NCI-H2171 (cell line): ENCODE measurements at regions not wholly inside any gene's neighbourhood (a gene's known extent, or its start where the extent isn't known, plus 50 kb on each side); places are given as distances from the start of the nearest gene placed in this dataset.
"Not testable (repeated sequence)": the region's sequence is repeated elsewhere in the genome, so short reads cannot be mapped to it uniquely, and the experiment has no call there.

Experiments used
- DNase-seq: peaks from one replicate; lab custom pipeline; 2025; lab: John Stamatoyannopoulos, UW

DNA sequence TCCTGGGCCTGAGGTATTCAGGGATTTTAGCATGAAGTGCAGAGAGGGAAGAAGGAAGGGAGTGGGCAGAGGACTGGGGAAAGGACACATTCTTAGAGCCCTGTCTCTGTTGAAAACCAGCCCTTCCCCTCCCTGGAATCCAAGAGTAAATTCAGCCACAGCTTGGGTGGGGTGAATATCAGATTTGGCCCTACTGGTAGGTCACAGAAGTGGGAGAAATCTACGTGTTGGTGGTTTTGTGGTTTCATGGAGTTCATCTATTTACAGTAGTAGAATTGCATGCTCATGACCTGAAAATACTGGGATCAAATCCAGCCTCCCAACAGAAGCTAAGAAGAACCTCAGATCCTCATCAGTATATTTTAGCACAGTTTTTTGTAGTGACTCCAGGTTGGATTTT, 404.4 kb downstream of the BMP2 start:
- no peak for DNase-seq

GRCh38 chr20:7174554-7174953, 407.1 kb downstream of the BMP2 start:
- DNase-seq: no peak

- not testable (repeated sequence) for DNase-seq
These were observed 408.3 kb downstream of the BMP2 start for GRCh38 chr20:7175827-7176226.

- no peak for DNase-seq
These were observed 410.5 kb downstream of the BMP2 start for GRCh38 chr20:7178004-7178403.

GRCh38 chr20:7180256-7181045, 413.0 kb downstream of the BMP2 start:
- DNase-seq: no peak

- DNase-seq: no peak
These were observed 421.7 kb downstream of the BMP2 start for GRCh38 chr20:7189231-7189630.

DNA sequence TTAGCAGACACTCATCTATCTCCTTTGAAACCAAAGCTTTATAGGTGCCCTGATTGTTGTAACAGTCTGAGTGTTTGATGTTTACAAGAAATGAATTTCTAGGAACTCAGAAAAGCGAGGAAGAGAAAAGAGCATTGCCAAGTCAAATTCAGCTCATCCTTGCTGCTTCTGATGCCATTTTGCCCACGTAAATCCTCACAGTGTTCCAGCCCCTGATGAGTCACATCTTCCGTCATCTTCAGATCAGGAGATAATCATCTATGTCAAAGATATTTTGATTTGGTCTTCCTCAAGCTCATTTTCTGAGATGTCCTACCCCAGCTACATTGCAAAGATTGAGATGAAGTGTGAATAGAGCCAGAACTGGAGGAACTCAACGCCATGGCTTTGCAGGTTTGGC, 426.2 kb downstream of the BMP2 start:
- no peak for DNase-seq

GRCh38 chr20:7195704-7196103, 428.2 kb downstream of the BMP2 start:
- DNase-seq: no peak

- no peak for DNase-seq
These were observed 429.0 kb downstream of the BMP2 start for GRCh38 chr20:7196481-7196880.

DNA sequence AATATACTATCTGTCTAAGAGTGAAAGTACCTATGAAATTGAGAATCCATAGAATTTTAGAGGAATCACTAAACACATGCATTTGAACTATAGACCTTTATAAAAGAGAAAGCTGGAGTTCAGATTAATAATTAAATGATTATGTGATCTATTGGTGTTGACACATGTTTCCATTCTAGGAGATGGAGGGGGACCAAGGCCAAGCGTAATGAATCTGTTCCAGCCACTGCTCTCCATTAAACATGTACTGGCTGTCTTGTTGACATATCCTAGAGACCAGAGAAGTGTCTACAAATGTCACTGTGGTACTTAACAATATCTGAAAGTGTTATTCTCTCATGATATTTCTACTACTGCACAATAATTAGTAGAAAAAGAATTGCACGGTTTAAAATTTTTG, 432.4 kb downstream of the BMP2 start:
- no peak for DNase-seq

- no peak for DNase-seq
These were observed 439.8 kb downstream of the BMP2 start for GRCh38 chr20:7207186-7207798.

DNA sequence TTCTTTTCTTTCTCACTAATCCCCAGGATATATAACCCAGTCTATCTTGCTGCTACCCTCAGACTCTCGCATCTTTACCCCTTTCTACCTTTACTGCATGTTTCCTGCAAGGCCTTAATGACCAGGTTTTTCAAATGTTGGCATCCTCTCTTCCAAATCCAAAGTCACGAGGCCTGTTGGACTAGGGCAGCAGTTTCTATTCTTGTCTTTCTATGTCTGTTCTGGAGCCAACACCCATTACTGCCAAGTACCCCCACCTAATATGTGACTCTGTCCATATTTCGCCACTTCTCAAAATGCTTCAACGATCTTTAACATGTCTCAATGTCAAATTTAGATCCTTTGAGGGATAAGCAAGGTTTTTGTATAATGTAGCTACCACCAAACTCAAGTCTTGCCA, 443.4 kb downstream of the BMP2 start:
- DNase-seq: no peak

GRCh38 chr20:7214081-7214740, 446.7 kb downstream of the BMP2 start:
- DNase-seq: no peak

- no peak for DNase-seq
These were observed 450.1 kb downstream of the BMP2 start for GRCh38 chr20:7217606-7218005.

GRCh38 chr20:7220755-7221154, 453.3 kb downstream of the BMP2 start:
- DNase-seq: no peak

DNA sequence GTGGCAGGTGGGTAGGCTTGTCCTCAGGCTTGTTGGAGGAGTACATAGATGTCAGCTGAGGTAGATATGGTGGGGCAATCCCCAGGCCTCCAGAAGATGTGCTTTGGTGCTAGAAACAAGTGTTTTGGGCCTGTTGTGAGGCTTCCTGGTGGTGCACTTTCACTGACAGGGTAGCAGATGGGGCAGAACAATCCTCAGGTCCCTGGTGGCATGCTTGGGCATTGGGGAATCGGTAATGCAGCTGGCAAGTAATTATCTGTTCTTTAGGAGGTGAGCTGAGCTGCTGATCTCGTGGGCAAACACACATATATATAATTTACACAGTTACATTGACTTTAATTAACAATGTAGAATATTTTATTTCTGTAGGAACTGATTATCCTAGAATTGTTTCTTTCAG, 458.7 kb downstream of the BMP2 start:
- DNase-seq: peak; percentile 92

GRCh38 chr20:7231303-7231702, 463.8 kb downstream of the BMP2 start:
- DNase-seq: no peak

DNA sequence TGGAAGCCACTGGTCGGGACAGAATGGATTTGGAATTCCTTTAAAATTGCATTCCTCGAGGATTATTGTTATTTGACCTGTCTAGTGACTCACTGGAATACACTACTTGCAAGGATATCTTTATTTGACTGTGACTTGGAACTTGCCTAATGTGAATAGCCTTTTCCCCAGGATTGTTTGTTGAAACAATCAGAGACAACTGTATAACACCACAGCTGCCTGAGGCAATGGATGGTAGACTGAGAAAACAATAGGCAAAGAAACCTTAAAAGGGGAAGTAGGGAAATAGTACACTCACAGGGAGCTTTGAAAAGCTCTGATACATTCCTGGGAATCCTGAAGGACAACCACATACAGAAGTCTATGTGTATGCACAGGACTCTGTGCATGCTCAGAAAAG, 465.3 kb downstream of the BMP2 start:
- DNase-seq: no peak

DNA sequence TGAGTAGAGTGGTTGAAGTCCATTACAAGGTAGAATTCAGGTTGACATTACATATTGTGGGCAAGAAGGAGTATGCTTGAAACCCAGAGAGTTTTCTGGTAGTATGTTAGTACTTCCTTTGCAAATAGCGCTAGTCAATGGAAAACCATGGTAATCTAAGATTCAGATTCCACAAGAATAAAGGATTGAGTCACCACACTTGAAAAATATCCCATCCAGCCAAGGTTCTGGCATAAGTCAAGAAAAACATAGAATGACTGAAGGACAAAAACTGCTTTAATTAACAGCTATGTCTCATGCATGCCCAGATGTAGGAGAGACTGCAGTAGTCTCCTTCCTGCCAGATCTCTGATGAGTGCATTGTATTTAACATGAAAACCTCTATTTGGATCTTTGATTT, 469.8 kb downstream of the BMP2 start:
- DNase-seq: no peak

DNA sequence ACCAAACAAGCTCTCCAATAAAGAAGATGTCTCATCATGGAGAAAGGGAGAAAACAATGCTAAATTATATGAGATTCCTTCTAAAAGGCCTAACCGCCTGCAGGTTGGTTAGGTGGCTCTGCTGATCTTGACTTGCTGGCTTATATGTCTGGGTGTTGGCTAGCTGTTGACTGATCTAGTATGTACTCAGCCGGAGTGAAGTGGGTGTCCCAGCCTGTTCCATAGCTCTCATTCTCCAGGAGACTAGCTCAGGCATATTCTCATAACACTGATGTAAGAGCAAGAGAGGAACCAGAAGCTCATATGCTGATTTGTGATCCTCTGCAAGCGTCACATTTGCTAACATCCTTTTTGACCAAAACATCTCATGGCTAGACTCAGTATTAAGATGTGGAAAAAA, 473.0 kb downstream of the BMP2 start:
- no peak for DNase-seq

DNA sequence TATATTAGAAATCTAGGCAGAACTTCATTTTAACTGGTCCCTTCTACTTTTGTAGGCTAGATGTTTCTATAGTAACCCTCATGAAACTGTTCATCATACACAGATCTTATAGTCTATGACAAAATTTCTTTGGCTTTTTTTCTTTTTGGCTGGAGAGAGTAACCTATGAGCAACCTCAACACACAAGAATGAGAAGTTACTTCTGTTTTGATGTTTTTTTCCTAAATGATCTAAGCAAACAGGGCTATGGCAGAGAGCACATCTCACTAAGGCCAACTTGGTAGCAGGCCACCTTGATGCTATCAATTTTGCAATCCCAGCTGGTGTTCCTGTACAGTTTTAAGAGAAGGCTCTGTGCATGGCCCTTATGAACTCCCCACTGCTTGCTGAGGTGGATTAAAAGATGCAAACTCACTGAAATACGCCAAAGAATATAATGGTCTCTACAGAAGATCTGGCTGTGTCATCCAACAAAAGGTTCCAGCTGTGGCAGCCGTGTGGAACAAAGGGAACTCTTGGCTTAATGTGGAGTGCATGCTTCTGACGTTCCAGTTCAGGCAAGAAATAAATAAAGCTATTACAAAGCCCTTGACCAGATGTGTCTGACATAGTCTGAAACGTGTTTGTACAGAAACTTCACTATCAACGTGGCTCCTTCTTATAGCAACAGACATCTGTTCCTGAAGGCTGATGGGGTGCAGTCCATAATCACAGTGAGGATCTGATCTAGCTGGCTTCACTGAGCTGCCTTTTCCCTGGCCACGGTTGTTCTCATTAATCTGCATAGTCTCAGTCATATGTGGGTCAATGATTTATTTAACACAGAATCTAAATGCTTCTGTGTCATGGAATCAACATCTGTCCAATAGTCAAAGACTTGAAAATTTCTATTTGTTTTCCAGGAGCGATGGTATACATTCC, 481.1 kb downstream of the BMP2 start:
- DNase-seq: no peak

- DNase-seq: no peak
These were observed 482.9 kb downstream of the BMP2 start for GRCh38 chr20:7250337-7250736.
